Stimulated activated effector memory CD8-positive, alpha-beta T cell treated with anti-CD3 and anti-CD28 coated beads, Interleukin-12 subunit alpha, Interleukin-12 subunit beta, amount 100 ng/mL, for 72 hours (primary cell): ENCODE measurements at regions not wholly inside any gene's neighbourhood (a gene's known extent, or its start where the extent isn't known, plus 50 kb on each side); places are given as distances from the start of the nearest gene placed in this dataset.
"Not testable (repeated sequence)": the region's sequence is repeated elsewhere in the genome, so short reads cannot be mapped to it uniquely, and the experiment has no call there.

ENCODE experiments used
- ATAC-seq: fragments of 150-1000 bp; cut with Tn5 transposase; 2 replicates; pipeline ENCODE4 v1.10.0; 2021
- DNase-seq, 2 donors: peaks; one replicate each; pipeline ENCODE4 v3.0.0; 2021 to 2022; ENCODE audit warnings: low spot score in 2 of 2
- H3K27ac Mint-ChIP-seq: one replicate; pipeline ENCODE4 v1.8.0; 2022; ENCODE audit warnings: mild to moderate bottlenecking, mixed read lengths
- H3K36me3 Mint-ChIP-seq: one replicate; pipeline ENCODE4 v1.8.0; 2022; ENCODE audit warnings: mild to moderate bottlenecking, mixed read lengths
- H3K4me1 Mint-ChIP-seq: one replicate; pipeline ENCODE4 v1.8.0; 2022; ENCODE audit warnings: mixed read lengths
- H3K4me3 Mint-ChIP-seq: one replicate; pipeline ENCODE4 v1.8.0; 2022; ENCODE audit warnings: mild to moderate bottlenecking, mixed read lengths
- H3K9me3 Mint-ChIP-seq: one replicate; pipeline ENCODE4 v1.8.0; 2022; ENCODE audit warnings: mixed read lengths

GRCh38 chr22:48633996-48634836 lies 1193.5 kb downstream of the BRD1 start:
- ATAC-seq, result no peak
- no peak for DNase-seq
- Mint-ChIP-seq H3K9me3 (no peaks in the 10 kb centered on the region), H3K4me3 (no peak overlapping the region), H3K36me3 (no peaks in the 10 kb centered on the region), H3K4me1 (no peaks in the 10 kb centered on the region), H3K27ac (no peak overlapping the region)

GRCh38 chr22:48632646-48633246 lies 1194.9 kb downstream of the BRD1 start:
- Mint-ChIP-seq H3K9me3 (no peaks in the 10 kb centered on the region), H3K27ac (no peak overlapping the region), H3K4me3 (no peak overlapping the region), H3K4me1 (no peaks in the 10 kb centered on the region), H3K36me3 (no peaks in the 10 kb centered on the region)
- DNase-seq, result no peak
- ATAC-seq, result no peak

GRCh38 chr22:48631288-48631863 lies 1196.3 kb downstream of the BRD1 start:
- Mint-ChIP-seq H3K9me3 (no peaks in the 10 kb centered on the region), H3K27ac (no peak overlapping the region), H3K4me3 (no peak overlapping the region), H3K36me3 (no peaks in the 10 kb centered on the region), H3K4me1 (no peaks in the 10 kb centered on the region)
- no peak for ATAC-seq
- no peak for DNase-seq

- ATAC-seq (no peak), DNase-seq (no peak)
- H3K4me3 Mint-ChIP-seq, result no peak overlapping the region
- no peaks in the 10 kb centered on the region for H3K9me3 Mint-ChIP-seq
- H3K27ac Mint-ChIP-seq, result no peak overlapping the region
- no peaks in the 10 kb centered on the region for H3K36me3 Mint-ChIP-seq
- H3K4me1 Mint-ChIP-seq, result no peaks in the 10 kb centered on the region
Observed at GRCh38 chr22:48630848-48631247, 1196.8 kb downstream of the BRD1 start.

GRCh38 chr22:48630433-48630754 lies 1197.3 kb downstream of the BRD1 start:
- no peak for ATAC-seq
- Mint-ChIP-seq H3K4me1 (no peaks in the 10 kb centered on the region), H3K27ac (no peak overlapping the region), H3K36me3 (no peaks in the 10 kb centered on the region), H3K9me3 (no peaks in the 10 kb centered on the region), H3K4me3 (no peak overlapping the region)
- no peak for DNase-seq

- Mint-ChIP-seq H3K27ac (no peak overlapping the region), H3K4me1 (no peaks in the 10 kb centered on the region), H3K36me3 (no peaks in the 10 kb centered on the region), H3K9me3 (no peaks in the 10 kb centered on the region), H3K4me3 (no peak overlapping the region)
- ATAC-seq, result no peak
- DNase-seq, result no peak
Observed at GRCh38 chr22:48629631-48630432, 1197.8 kb downstream of the BRD1 start.

GRCh38 chr22:48628891-48629543 lies 1198.7 kb downstream of the BRD1 start:
- Mint-ChIP-seq H3K4me3 (no peak overlapping the region), H3K27ac (no peak overlapping the region), H3K4me1 (no peaks in the 10 kb centered on the region), H3K9me3 (no peaks in the 10 kb centered on the region), H3K36me3 (no peaks in the 10 kb centered on the region)
- DNase-seq (no peak), ATAC-seq (no peak)

GRCh38 chr22:48627966-48628365 lies 1199.7 kb downstream of the BRD1 start:
- no peaks in the 10 kb centered on the region for H3K9me3 Mint-ChIP-seq
- no peaks in the 10 kb centered on the region for H3K4me1 Mint-ChIP-seq
- no peak overlapping the region for H3K27ac Mint-ChIP-seq
- ATAC-seq (no peak), DNase-seq (no peak)
- no peak overlapping the region for H3K4me3 Mint-ChIP-seq
- H3K36me3 Mint-ChIP-seq, result no peaks in the 10 kb centered on the region

GRCh38 chr22:48627203-48627602 lies 1200.5 kb downstream of the BRD1 start:
- ATAC-seq (no peak), DNase-seq (no peak)
- Mint-ChIP-seq H3K4me1 (no peaks in the 10 kb centered on the region), H3K4me3 (no peak overlapping the region), H3K36me3 (no peaks in the 10 kb centered on the region), H3K9me3 (no peaks in the 10 kb centered on the region), H3K27ac (no peak overlapping the region)

- Mint-ChIP-seq H3K4me1 (no peaks in the 10 kb centered on the region), H3K27ac (no peak overlapping the region), H3K9me3 (no peaks in the 10 kb centered on the region), H3K4me3 (no peak overlapping the region), H3K36me3 (no peaks in the 10 kb centered on the region)
- ATAC-seq (no peak), DNase-seq (no peak)
Observed at GRCh38 chr22:48624401-48624800, 1203.3 kb downstream of the BRD1 start.

GRCh38 chr22:48622891-48623545 lies 1204.7 kb downstream of the BRD1 start:
- DNase-seq, result no peak
- Mint-ChIP-seq H3K36me3 (no peaks in the 10 kb centered on the region), H3K27ac (no peak overlapping the region), H3K4me3 (no peak overlapping the region), H3K9me3 (no peaks in the 10 kb centered on the region), H3K4me1 (no peaks in the 10 kb centered on the region)
- no peak for ATAC-seq

- H3K27ac Mint-ChIP-seq, result no peak overlapping the region
- no peak for DNase-seq
Observed at GRCh38 chr22:48621085-48621484, 1206.6 kb downstream of the BRD1 start.

GRCh38 chr22:48620460-48620859 lies 1207.2 kb downstream of the BRD1 start:
- not testable (repeated sequence) for H3K4me3 Mint-ChIP-seq, H3K9me3 Mint-ChIP-seq, H3K36me3 Mint-ChIP-seq, ATAC-seq, DNase-seq, H3K27ac Mint-ChIP-seq, H3K4me1 Mint-ChIP-seq

More at GRCh38 chr22:48621085-48621484, 1206.6 kb downstream of the BRD1 start:
- ATAC-seq, result no peak
- H3K9me3 Mint-ChIP-seq, result no peaks in the 10 kb centered on the region
- H3K4me3 Mint-ChIP-seq, result no peak overlapping the region
- no peaks in the 10 kb centered on the region for H3K36me3 Mint-ChIP-seq
- H3K4me1 Mint-ChIP-seq, result no peaks in the 10 kb centered on the region

- Mint-ChIP-seq H3K36me3 (no peaks in the 10 kb centered on the region), H3K27ac (no peak overlapping the region), H3K4me1 (no peaks in the 10 kb centered on the region), H3K9me3 (no peaks in the 10 kb centered on the region), H3K4me3 (no peak overlapping the region)
- no peak for ATAC-seq
- no peak for DNase-seq
Observed at GRCh38 chr22:48619721-48620120, 1208.0 kb downstream of the BRD1 start.

- DNase-seq, result no peak
- H3K4me1 Mint-ChIP-seq, result no peaks in the 10 kb centered on the region
- no peaks in the 10 kb centered on the region for H3K36me3 Mint-ChIP-seq
- no peak overlapping the region for H3K27ac Mint-ChIP-seq
- ATAC-seq, result no peak
- H3K4me3 Mint-ChIP-seq, result no peak overlapping the region
- H3K9me3 Mint-ChIP-seq, result no peaks in the 10 kb centered on the region
Observed at GRCh38 chr22:48618326-48618725, 1209.3 kb downstream of the BRD1 start.
